Frontal cortex (tissue), 3 donors: ENCODE measurements at regions not wholly inside any gene's neighbourhood (a gene's known extent, or its start where the extent isn't known, plus 50 kb on each side); places are given as distances from the start of the nearest gene placed in this dataset.

Experiments used
- DNase-seq, 2 donors: peaks; one replicate each; pipeline ENCODE4 v3.0.0; 2012; ENCODE audit warnings: low spot score in 2 of 2
- FAIRE-seq: peaks from 2 replicates; lab custom pipeline; 2012; peaks lifted over from hg19 to GRCh38; lab: Jason Lieb, UNC
- donor health status: control.
- donor health status: control.
- donor health status: control.

DNA sequence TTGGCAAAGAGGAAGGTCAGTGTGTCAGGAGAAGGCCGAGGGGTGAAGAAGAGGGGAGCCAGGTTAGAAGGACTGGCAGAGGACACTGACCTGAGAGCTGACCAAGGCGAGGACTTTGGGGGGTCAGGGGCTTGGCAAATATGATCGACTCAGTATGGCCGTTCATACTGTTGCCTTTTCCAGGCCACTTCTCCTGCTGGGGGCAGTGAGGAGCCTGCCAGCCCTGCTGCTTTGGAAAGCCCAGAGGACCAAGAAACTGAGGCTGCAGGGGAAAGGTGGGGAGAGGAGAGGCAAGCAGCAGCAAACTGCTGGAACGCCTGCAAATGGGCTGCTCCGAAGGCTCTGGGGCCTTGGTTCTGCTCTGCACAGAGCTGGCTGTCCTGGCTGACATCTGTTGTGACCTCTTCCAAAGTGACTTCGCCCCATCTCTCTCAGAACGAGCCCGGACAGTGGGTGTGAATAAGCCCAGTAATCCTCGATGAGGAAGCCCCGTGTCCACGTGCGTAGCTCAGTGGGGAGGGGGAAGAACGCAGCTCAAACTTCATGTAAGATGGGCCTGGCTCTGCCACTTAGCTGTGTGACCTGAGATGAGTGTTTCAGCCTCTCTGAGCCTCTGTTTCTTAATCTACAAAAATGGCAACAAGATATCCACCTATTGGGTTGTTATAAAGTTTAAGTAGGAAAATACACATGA is 111.3 kb downstream of the SALL1 start:
- FAIRE-seq (no peak), DNase-seq (no peak)

GRCh38 chr16:51035711-51036110 is 115.4 kb downstream of the SALL1 start:
- DNase-seq (no peak), FAIRE-seq (no peak)

DNA sequence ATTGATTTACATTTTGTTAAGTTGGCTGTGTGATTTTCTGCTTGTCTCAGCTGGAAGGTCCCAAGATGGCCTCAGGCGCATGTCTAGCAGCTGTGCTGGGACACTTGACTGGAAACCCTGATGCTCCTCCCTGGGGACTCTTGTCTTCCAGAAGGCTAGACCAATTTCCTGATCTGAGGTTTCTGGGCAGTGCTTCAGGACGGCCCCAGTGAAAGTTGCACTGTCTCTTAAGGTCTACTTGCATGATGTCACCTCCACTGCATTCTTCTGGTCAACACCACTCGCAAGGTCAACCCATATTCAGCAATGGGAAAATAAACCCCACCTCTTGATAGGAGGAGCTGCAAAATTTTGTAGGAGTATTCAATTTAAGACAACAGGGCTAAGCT is 116.0 kb downstream of the SALL1 start:
- FAIRE-seq (no peak), DNase-seq (no peak)

DNA sequence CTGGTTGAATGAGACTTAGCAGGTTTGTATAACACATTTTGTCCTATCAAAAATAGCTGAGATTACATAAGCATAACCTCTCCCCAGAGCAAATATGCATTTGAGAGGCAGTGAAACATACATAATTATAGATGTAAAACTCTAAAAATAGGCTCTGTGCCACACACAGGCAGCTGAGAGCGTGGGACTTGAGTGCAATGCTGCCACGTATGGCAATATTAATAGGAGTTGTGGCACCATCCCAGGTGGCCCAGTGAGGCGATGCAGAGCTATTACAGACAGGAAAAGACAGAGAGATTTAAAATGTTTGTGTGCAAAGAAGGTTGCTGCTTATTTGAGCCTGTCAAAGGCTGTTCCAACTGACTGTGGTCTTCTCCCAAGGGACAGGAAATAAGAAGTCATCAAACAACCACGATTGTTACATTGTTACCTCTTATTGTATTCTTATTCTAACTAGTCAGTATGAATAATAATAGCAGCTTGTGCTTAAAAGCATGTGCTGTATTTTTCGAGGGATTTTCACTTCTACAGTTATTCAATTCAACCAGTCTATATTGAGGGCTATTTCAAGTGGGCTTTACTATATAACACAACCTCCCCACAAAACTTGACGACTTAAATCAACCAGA is 116.5 kb downstream of the SALL1 start:
- FAIRE-seq (no peak), DNase-seq (peak in 1 of 2 donors; percentile 44)

DNA sequence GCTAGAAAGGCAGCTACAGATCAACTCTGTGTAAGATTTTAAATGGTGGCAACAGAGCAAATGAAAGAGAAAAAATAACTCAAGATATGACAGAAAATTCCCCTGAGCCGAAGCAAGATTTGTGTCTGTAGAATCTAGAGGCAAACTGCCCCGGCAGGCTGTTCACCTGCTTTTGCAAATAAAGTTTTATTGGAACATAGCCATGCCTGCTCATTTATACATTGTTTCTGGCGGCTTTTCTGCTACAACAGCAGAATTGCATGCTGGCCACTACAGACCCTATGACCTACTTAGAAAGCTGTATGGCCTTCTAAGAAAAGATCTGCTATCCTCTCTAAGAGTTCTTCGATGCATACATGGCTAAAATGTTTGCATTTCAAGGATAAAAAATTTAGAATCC is 119.5 kb downstream of the SALL1 start:
- no peak for FAIRE-seq
- no peak for DNase-seq

GRCh38 chr16:51030516-51030915 is 120.6 kb downstream of the SALL1 start:
- DNase-seq (no peak), FAIRE-seq (no peak)

GRCh38 chr16:51025588-51026290 is 125.3 kb downstream of the SALL1 start:
- FAIRE-seq (no peak), DNase-seq (no peak)

DNA sequence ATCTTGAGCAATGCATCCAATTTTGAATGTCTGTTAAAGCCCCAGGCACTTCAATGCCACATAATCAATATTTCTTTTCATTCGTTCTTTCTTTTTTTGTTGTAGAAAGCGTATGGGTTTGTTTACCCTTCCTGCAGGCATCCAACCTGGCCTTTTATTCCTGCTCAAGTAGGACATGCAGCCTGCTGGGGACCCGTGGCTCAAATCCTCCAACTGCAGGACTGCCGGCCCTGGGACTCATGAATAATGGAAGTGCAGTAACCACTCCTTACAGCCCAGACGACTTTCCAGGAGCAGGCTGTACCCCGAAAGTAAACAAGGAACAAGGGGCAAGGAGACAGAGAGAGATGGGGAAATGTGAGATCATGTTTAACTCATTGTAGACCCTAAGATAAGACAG is 126.4 kb downstream of the SALL1 start:
- no peak for FAIRE-seq

DNA sequence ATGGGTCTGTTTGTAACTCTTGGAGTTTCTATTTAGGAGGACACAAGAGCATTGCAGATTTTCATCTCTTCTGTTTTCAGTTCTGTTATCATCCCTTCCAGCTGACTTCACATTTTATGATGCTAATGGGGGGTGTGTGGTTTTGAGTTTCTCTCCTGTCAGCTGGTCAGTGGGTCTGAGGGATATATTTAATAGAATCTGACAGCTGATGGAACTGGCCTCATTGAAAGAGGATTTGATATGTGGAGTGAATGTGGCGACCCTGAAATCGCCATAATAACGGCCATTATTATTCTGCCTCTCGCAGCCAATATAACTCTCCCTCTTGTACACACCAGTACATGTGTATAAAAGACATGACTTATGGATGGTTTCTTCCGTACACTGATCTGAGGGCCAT is 128.1 kb downstream of the SALL1 start:
- no peak for DNase-seq
- no peak for FAIRE-seq

More for the DNA sequence above, 126.4 kb downstream of the SALL1 start:
- no peak for DNase-seq

DNA sequence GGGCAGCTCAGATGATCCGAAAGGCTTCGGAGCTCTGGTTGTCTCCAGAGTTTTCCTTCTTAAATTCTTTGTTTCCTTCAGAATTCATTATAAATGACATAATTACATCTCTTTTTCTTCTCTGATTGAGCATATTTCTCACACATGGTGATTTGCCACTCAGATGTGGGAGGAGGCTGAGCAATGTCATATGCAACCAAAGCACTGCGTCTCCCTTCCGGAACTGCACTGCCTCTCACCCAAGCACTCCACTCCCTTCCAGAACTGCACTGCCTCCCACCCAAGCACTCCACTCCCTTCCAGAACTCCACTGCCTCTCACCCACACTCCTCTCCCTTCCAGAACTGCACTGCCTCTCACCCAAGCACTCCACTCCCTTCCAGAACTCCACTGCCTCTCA is 131.5 kb downstream of the SALL1 start:
- DNase-seq = no peak
- FAIRE-seq = no peak

- DNase-seq (no peak), FAIRE-seq (no peak)
Measured at GRCh38 chr16:51017969-51018368, 133.1 kb downstream of the SALL1 start.

- FAIRE-seq (no peak), DNase-seq (no peak)
Measured at GRCh38 chr16:51012396-51012795, 138.7 kb downstream of the SALL1 start.

- FAIRE-seq = no peak
- no peak for DNase-seq
Measured at GRCh38 chr16:51010817-51011216, 140.3 kb downstream of the SALL1 start.

DNA sequence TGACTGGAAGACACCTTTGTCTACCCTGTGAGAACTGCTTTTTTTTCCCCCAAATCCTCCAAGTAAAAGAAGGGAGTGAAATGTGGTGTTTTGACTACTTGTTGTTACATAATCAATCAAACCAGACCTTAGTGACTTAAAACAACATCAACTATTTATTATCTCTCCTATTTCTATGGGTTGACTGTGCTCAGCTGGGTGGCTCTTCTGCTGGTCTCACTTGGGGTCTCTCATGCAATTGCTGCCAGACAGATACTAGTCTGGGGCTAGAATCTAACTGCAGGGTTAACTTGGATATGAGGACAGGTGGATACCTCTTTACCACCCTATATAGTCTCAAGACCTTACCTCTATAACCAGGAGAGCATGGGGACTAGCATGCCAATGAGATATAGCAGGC is 141.3 kb downstream of the SALL1 start:
- no peak for FAIRE-seq
- DNase-seq = no peak

- FAIRE-seq (no peak), DNase-seq (no peak)
Measured at GRCh38 chr16:51009359-51009758, 141.7 kb downstream of the SALL1 start.

- no peak for DNase-seq
- no peak for FAIRE-seq
Measured at GRCh38 chr16:51008607-51009006, 142.5 kb downstream of the SALL1 start.

GRCh38 chr16:51008037-51008436 is 143.0 kb downstream of the SALL1 start:
- DNase-seq (no peak), FAIRE-seq (no peak)

DNA sequence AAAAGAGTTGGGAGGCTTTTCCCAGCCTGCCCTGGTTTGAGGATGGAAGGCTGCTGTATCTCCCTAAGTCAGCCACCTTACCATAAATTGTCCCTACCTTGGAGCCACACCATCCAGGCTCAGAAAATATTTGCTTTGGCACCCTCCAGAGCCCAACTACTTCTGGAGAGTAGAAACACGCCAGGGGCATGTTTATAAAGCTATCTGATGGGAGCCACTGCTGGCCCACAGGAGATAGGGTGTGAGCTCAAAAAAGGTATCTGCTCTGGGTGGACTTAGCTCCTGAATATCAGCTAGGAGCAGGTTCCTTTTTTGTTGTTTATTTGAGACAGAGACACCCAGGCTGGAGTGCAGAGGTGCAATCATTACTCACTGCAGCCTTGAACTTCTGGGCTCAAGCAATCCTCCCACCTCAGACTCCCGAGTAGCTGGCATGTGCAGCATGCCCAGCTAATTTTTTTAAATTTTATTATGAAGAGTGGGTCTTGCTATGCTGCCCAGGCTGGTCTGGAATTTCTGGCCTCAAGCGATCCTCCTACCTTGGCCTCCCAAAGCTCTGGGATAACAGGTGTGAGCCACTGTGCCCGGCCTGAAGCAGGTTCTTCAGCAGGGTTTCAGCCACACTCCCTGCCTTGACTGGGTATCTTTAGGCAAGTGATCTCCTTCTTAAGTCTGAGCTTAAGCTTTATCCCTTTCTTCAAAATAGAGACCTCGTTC is 147.1 kb downstream of the SALL1 start:
- no peak for FAIRE-seq

DNA sequence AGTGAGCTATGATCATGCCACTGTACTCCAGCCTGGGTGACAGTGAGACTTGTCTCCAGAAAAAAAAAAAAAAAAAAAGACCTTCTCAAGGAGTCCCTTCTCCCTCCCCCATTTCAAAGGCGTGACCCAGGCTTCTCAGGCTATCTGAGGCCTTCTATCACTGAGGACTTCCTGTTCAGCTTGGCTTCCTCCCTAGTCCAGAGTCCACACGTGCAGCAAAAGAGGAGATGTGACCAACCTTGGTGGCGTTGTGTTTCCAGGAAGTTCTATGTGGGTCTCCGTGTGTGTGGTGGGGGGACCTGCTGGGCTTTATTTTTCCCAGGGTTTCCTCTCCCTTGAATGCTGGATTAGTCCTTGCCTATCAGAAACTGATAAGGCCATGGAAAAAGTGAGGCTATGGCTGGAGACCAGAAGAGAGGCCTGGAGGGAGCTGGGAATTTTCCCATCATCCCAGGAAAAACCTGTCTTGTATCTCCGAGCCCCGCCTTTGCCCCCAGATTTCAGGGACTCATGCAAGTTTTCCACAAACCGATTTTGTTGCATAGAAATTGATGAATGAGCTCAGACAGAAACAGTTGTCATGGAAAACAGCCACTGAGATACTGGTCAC is 148.1 kb downstream of the SALL1 start:
- FAIRE-seq = no peak

More for the DNA sequence above, 147.1 kb downstream of the SALL1 start:
- no peak for DNase-seq

DNA sequence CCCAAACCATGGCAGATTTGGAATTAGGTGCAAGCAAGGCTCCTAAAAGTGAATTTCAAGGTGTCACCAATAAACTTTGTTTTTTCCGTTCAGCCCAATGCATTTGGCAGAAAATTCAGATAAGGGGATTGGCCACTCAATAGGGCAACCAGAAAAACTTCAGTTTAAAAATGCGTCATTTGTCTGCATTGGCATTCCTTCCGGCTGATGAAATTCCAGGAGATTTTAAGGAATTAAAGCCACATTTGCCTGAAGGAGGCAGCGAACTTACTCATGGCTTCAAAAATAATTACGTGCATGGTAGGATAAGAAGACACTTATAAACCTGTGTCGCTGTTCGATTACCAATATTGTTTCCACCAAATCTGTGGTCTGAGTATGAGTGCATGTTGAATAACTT is 151.9 kb downstream of the SALL1 start:
- FAIRE-seq = no peak
- DNase-seq = no peak

More for the DNA sequence above, 148.1 kb downstream of the SALL1 start:
- DNase-seq = no peak
